ENCODE measurements at regions not wholly inside any gene's neighbourhood (a gene's known extent, or its start where the extent isn't known, plus 50 kb on each side); places are given as distances from the start of the nearest gene placed in this dataset.
A peak's percentile ranks its signal among the peaks of the same experiment; 100 is the strongest.

DNA sequence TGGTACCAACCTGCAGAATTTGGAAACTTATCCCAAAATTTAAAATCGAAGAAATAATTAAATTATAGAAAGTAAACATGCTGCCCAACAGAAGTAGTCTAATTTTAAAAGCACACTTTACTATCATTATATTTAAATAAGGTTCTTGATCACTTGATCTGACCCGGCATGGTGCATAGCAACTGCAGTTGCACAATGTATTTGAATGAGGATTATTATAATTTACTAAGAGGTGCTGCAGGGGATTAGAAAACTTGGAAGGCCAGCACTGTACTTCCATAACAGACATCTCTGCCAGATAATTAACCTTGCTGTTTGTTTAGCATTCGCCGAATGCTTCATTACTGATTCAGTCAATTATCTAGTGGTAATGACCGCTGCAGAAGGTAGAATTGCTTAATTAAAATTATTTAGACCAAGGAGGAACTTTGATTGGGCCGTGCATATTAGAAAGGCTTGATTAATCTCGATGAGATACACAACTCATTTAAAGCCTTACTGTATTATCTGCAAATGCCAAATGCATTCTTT, 971.6 kb downstream of the ZPLD1 start:
- 91% methylated on average over 7 of the region's 7 CpGs for WGBS
- no peak overlapping the region for H3K27ac ChIP-seq (replicated peaks in 1 of 4)
- TF ChIP-seq POLR2AphosphoS5 (IDR thresholded peaks at IDR 0.05) (no peak), POLR2A (IDR thresholded peaks at IDR 0.05; ENCODE audit: low read depth) (no peak), EP300 (IDR thresholded peaks at IDR 0.05) (no peak), CTCF (IDR thresholded peaks at IDR 0.05) (no peak)
- no peak overlapping the region for H3K4me3 ChIP-seq
- no peaks in the 10 kb centered on the region for H3K36me3 ChIP-seq
- H3K27me3 ChIP-seq, result no peaks in the 10 kb centered on the region
- no peaks in the 10 kb centered on the region for H3K9me3 ChIP-seq
- no peaks in the 10 kb centered on the region for H3K4me1 ChIP-seq
- DNase-seq (ENCODE audit: extremely low spot score), result no peak
- intact Hi-C loops (cut with DNase I), result no loop called here

DNA sequence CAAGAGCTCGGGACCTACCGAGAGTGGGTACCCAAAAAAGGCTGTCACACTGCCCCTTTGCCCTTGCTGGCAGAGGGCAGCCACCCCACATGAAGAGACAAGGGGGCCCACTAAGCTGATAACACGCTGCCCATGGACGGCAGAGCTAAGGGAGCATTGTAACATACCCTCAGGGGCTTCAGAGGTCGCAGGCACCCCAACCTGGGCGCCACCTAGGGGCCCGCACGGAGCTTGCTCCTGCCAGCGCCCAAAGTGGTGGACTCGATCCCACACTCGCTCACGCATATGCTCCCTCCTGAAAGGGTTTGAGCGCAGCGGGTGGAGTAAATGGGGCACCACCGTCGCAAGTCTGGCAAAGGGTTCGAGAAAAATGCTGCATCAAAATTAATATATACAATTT, 975.4 kb downstream of the ZPLD1 start:
- 72% methylated on average over 15 of the region's 17 CpGs for WGBS
- H3K27ac ChIP-seq (replicated peaks in 1 of 4), result no peak overlapping the region
- DNase-seq (ENCODE audit: extremely low spot score), result no peak
- H3K9me3 ChIP-seq, result no peaks in the 10 kb centered on the region
- H3K4me1 ChIP-seq, result no peaks in the 10 kb centered on the region
- TF ChIP-seq CTCF (IDR thresholded peaks at IDR 0.05), result no peak
- no peak for TF ChIP-seq EP300 (IDR thresholded peaks at IDR 0.05)
- no peak for TF ChIP-seq POLR2A (IDR thresholded peaks at IDR 0.05; ENCODE audit: low read depth)
- TF ChIP-seq POLR2AphosphoS5 (IDR thresholded peaks at IDR 0.05), result no peak
- intact Hi-C loops (cut with DNase I), result no loop called here
- no peaks in the 10 kb centered on the region for H3K27me3 ChIP-seq
- no peaks in the 10 kb centered on the region for H3K36me3 ChIP-seq
- no peak overlapping the region for H3K4me3 ChIP-seq

- intact Hi-C loops (cut with DNase I), result no loop called here
- no peaks in the 10 kb centered on the region for H3K4me1 ChIP-seq
- 82% methylated on average over 3 of the region's 3 CpGs for WGBS
- H3K27me3 ChIP-seq, result no peaks in the 10 kb centered on the region
- no peak for DNase-seq (ENCODE audit: extremely low spot score)
- no peak overlapping the region for H3K27ac ChIP-seq (replicated peaks in 1 of 4)
- H3K9me3 ChIP-seq, result no peaks in the 10 kb centered on the region
- TF ChIP-seq POLR2AphosphoS5 (IDR thresholded peaks at IDR 0.05), result no peak
- H3K36me3 ChIP-seq, result no peaks in the 10 kb centered on the region
- no peak overlapping the region for H3K4me3 ChIP-seq
Measured at GRCh38 chr3:103421460-103421859, 986.6 kb downstream of the ZPLD1 start.

- no peak for TF ChIP-seq POLR2A (IDR thresholded peaks at IDR 0.05; ENCODE audit: low read depth)
- TF ChIP-seq EP300 (IDR thresholded peaks at IDR 0.05), result no peak
- TF ChIP-seq CTCF (IDR thresholded peaks at IDR 0.05), result no peak
- TF ChIP-seq POLR2AphosphoS5 (IDR thresholded peaks at IDR 0.05), result no peak
- intact Hi-C loops (cut with DNase I), result no loop called here
- Histone ChIP-seq H3K27ac (replicated peaks in 1 of 4) (no peak overlapping the region), H3K4me3 (no peak overlapping the region), H3K9me3 (no peaks in the 10 kb centered on the region), H3K4me1 (no peaks in the 10 kb centered on the region), H3K27me3 (no peaks in the 10 kb centered on the region), H3K36me3 (no peaks in the 10 kb centered on the region)
- DNase-seq (ENCODE audit: extremely low spot score), result no peak
- WGBS, result 91% methylated on average over 4 of the region's 4 CpGs
Measured at GRCh38 chr3:103437883-103438282, 1003.1 kb downstream of the ZPLD1 start.

- Histone ChIP-seq H3K9me3 (no peaks in the 10 kb centered on the region), H3K4me1 (no peaks in the 10 kb centered on the region), H3K4me3 (no peak overlapping the region), H3K27me3 (no peaks in the 10 kb centered on the region), H3K36me3 (no peaks in the 10 kb centered on the region), H3K27ac (replicated peaks in 1 of 4) (no peak overlapping the region)
- TF ChIP-seq POLR2A (IDR thresholded peaks at IDR 0.05; ENCODE audit: low read depth) (no peak), CTCF (IDR thresholded peaks at IDR 0.05) (peak in 1 of 3 experiments; percentile 21), EP300 (IDR thresholded peaks at IDR 0.05) (no peak)
- 51% methylated on average over 1 of the region's 1 CpG for WGBS
- no peak for DNase-seq (ENCODE audit: extremely low spot score)
- intact Hi-C loops (cut with DNase I), result no loop called here
Measured at GRCh38 chr3:103440539-103441203, 1005.9 kb downstream of the ZPLD1 start.
